ENCODE measurements at regions not wholly inside any gene's neighbourhood (a gene's known extent, or its start where the extent isn't known, plus 50 kb on each side); places are given as distances from the start of the nearest gene placed in this dataset.

DNA sequence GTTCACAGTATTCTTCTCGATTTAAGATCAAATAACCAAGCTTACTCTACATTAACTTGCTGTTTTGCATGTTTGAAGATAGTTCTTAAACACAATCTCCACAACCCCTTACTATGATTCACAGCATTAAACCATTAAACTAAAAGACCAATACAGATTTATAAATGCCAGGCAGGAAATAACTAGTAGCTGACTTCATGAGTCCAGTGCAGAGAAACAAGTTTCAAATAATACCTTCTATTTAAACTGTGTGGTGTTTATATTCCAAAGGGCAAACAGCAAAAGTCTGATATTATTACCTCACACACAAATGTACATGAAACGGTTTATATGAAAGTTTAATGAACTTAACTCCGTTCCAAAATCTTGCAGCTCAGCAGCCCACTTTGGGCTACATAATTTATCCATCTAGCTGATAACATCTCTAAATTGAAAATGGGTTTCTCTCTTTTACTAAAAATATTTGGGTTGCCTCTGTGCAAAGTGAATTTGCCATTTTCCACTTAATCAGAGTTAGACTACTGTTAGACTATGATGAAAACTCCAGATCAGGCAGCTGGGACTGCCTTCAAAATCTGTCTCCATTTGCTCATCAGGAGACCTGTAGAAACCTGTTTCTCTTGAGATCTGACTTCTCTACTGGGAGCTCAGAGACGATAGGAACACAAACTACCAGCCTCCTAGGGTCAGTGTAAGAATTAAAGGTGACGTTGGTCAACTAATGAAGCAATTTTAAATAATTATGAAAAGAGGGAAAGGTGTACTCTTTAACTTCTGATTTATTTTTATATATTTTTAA is 287.3 kb downstream of the FZD1 start:
- H3K4me1 ChIP-seq (ENCODE audit: insufficient read depth, low read length, poor library complexity, severe bottlenecking): no peaks in the 10 kb centered on the region
- H3K27me3 ChIP-seq (ENCODE audit: insufficient read depth, low read length, poor library complexity, severe bottlenecking): no peaks in the 10 kb centered on the region
- no peak overlapping the region for H3K9ac ChIP-seq (ENCODE audit: low read depth, low read length, poor library complexity, severe bottlenecking)
- H3K36me3 ChIP-seq (ENCODE audit: insufficient read depth, low read length): no peaks in the 10 kb centered on the region
- no peak overlapping the region for H2AFZ ChIP-seq (ENCODE audit: low read length)
- no peaks in the 10 kb centered on the region for H3K9me3 ChIP-seq (ENCODE audit: insufficient read depth, low read depth, low read length)
- no peaks in the 10 kb centered on the region for H3K9me2 ChIP-seq (replicated peaks; ENCODE audit: low read depth, low read length)
- TF ChIP-seq, protein P1, sequence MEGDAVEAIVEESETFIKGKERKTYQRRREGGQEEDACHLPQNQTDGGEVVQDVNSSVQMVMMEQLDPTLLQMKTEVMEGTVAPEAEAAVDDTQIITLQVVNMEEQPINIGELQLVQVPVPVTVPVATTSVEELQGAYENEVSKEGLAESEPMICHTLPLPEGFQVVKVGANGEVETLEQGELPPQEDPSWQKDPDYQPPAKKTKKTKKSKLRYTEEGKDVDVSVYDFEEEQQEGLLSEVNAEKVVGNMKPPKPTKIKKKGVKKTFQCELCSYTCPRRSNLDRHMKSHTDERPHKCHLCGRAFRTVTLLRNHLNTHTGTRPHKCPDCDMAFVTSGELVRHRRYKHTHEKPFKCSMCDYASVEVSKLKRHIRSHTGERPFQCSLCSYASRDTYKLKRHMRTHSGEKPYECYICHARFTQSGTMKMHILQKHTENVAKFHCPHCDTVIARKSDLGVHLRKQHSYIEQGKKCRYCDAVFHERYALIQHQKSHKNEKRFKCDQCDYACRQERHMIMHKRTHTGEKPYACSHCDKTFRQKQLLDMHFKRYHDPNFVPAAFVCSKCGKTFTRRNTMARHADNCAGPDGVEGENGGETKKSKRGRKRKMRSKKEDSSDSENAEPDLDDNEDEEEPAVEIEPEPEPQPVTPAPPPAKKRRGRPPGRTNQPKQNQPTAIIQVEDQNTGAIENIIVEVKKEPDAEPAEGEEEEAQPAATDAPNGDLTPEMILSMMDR (conservative IDR thresholded peaks at IDR 0.05; ENCODE audit: low read length): no peak
- TF ChIP-seq EZH2phosphoT487 (IDR thresholded peaks at IDR 0.05; ENCODE audit: borderline replicate concordance): no peak
- no peaks in the 10 kb centered on the region for H3K79me2 ChIP-seq (ENCODE audit: insufficient read depth, low read length)
- no peaks in the 10 kb centered on the region for H3F3A ChIP-seq (ENCODE audit: low read depth)
- H4K20me1 ChIP-seq (ENCODE audit: insufficient read depth, low read length, poor library complexity, severe bottlenecking): no peaks in the 10 kb centered on the region
- no peak overlapping the region for H3K4me3 ChIP-seq (ENCODE audit: low read length, poor library complexity, severe bottlenecking)
- no peak overlapping the region for H3K4me2 ChIP-seq (ENCODE audit: low read depth, low read length, poor library complexity, severe bottlenecking)

DNA sequence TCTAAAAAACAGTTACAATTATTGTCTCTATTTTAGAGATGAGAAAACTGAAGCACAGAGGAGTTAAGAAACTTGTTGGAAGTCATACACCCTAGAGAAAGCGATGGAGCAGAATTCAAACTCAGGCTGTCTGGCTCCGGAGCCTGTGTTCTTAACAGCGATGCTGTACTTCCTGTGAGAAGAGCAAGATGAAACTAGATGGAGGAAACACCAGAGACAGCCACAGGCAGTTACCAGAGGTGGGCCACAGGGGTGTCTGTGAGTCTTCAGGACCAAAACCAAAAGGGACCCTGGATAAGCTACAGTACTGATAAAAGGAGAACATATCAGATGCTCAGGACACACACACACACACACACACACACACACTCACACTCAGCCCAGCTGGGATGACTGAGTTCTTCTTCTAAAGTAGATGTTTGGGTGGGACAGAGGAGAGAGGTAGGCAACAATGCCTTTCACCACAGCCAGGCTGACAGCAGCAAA is 289.2 kb downstream of the FZD1 start:
- no peaks in the 10 kb centered on the region for H3K79me2 ChIP-seq (ENCODE audit: insufficient read depth, low read length)
- H3K36me3 ChIP-seq (ENCODE audit: insufficient read depth, low read length): no peaks in the 10 kb centered on the region
- H3K4me3 ChIP-seq (ENCODE audit: low read length, poor library complexity, severe bottlenecking): no peak overlapping the region
- H3K9ac ChIP-seq (ENCODE audit: low read depth, low read length, poor library complexity, severe bottlenecking): no peak overlapping the region
- no peaks in the 10 kb centered on the region for H3F3A ChIP-seq (ENCODE audit: low read depth)
- H4K20me1 ChIP-seq (ENCODE audit: insufficient read depth, low read length, poor library complexity, severe bottlenecking): no peaks in the 10 kb centered on the region
- no peaks in the 10 kb centered on the region for H3K9me3 ChIP-seq (ENCODE audit: insufficient read depth, low read depth, low read length)
- TF ChIP-seq EZH2phosphoT487 (IDR thresholded peaks at IDR 0.05; ENCODE audit: borderline replicate concordance): no peak
- no peaks in the 10 kb centered on the region for H3K9me2 ChIP-seq (replicated peaks; ENCODE audit: low read depth, low read length)
- no peak overlapping the region for H3K4me2 ChIP-seq (ENCODE audit: low read depth, low read length, poor library complexity, severe bottlenecking)
- no peak overlapping the region for H2AFZ ChIP-seq (ENCODE audit: low read length)
- no peaks in the 10 kb centered on the region for H3K27me3 ChIP-seq (ENCODE audit: insufficient read depth, low read length, poor library complexity, severe bottlenecking)
- no peaks in the 10 kb centered on the region for H3K4me1 ChIP-seq (ENCODE audit: insufficient read depth, low read length, poor library complexity, severe bottlenecking)

DNA sequence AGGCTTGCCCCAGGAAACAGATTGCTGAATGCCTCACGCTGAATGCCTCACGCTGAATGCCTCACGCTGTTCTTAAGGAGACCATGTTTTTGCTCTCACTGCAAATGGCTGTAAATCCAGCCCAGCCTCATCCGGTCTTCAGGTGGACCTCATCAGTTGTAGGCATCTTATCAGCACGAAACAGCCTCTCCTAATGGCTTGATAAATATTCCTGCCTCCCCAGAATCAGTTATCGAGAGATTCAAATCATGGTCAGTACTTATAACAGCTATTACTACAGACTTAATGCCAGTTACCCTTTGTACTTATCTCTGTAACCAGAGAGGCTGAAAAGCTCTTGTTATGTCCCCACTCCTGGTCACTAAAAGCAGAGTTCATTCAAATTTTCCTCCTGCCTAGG is 290.6 kb downstream of the FZD1 start:
- H3K9me3 ChIP-seq (ENCODE audit: insufficient read depth, low read depth, low read length): no peaks in the 10 kb centered on the region
- H3K9me2 ChIP-seq (replicated peaks; ENCODE audit: low read depth, low read length): no peaks in the 10 kb centered on the region
- no peaks in the 10 kb centered on the region for H3F3A ChIP-seq (ENCODE audit: low read depth)
- no peak for TF ChIP-seq EZH2phosphoT487 (IDR thresholded peaks at IDR 0.05; ENCODE audit: borderline replicate concordance)
- TF ChIP-seq, protein P1 (conservative IDR thresholded peaks at IDR 0.05; ENCODE audit: low read length): no peak
- H4K20me1 ChIP-seq (ENCODE audit: insufficient read depth, low read length, poor library complexity, severe bottlenecking): no peaks in the 10 kb centered on the region
- no peak overlapping the region for H3K4me2 ChIP-seq (ENCODE audit: low read depth, low read length, poor library complexity, severe bottlenecking)
- H3K36me3 ChIP-seq (ENCODE audit: insufficient read depth, low read length): no peaks in the 10 kb centered on the region
- no peaks in the 10 kb centered on the region for H3K79me2 ChIP-seq (ENCODE audit: insufficient read depth, low read length)
- H3K4me3 ChIP-seq (ENCODE audit: low read length, poor library complexity, severe bottlenecking): no peak overlapping the region
- no peaks in the 10 kb centered on the region for H3K4me1 ChIP-seq (ENCODE audit: insufficient read depth, low read length, poor library complexity, severe bottlenecking)
- no peak overlapping the region for H2AFZ ChIP-seq (ENCODE audit: low read length)
- H3K27me3 ChIP-seq (ENCODE audit: insufficient read depth, low read length, poor library complexity, severe bottlenecking): no peaks in the 10 kb centered on the region
- H3K9ac ChIP-seq (ENCODE audit: low read depth, low read length, poor library complexity, severe bottlenecking): no peak overlapping the region

DNA sequence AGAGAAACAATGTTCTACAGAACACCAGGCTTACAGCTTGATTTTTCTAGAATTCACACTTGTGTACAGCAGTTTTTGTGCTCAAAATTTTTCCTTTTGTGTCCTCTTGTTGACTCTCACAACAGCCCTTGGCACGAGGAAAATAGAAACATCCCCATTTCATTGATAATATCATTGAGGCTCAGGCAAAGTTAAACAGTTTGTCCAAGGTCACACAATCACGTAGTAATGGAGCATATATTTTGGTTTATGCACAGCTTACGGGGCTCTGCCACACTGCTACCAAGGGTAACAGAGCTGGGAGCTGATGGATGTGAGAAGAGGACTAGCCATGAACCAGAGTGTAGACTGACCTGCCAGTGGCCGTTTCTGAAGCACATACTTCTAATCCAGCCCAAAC is 292.0 kb downstream of the FZD1 start:
- no peaks in the 10 kb centered on the region for H3F3A ChIP-seq (ENCODE audit: low read depth)
- H4K20me1 ChIP-seq (ENCODE audit: insufficient read depth, low read length, poor library complexity, severe bottlenecking): no peaks in the 10 kb centered on the region
- H3K36me3 ChIP-seq (ENCODE audit: insufficient read depth, low read length): no peaks in the 10 kb centered on the region
- H3K4me2 ChIP-seq (ENCODE audit: low read depth, low read length, poor library complexity, severe bottlenecking): no peak overlapping the region
- no peaks in the 10 kb centered on the region for H3K79me2 ChIP-seq (ENCODE audit: insufficient read depth, low read length)
- H3K9me2 ChIP-seq (replicated peaks; ENCODE audit: low read depth, low read length): no peaks in the 10 kb centered on the region
- no peaks in the 10 kb centered on the region for H3K9me3 ChIP-seq (ENCODE audit: insufficient read depth, low read depth, low read length)
- no peak overlapping the region for H3K9ac ChIP-seq (ENCODE audit: low read depth, low read length, poor library complexity, severe bottlenecking)
- H2AFZ ChIP-seq (ENCODE audit: low read length): no peak overlapping the region
- no peaks in the 10 kb centered on the region for H3K27me3 ChIP-seq (ENCODE audit: insufficient read depth, low read length, poor library complexity, severe bottlenecking)
- TF ChIP-seq, protein P1 (conservative IDR thresholded peaks at IDR 0.05; ENCODE audit: low read length): no peak
- no peak for TF ChIP-seq EZH2phosphoT487 (IDR thresholded peaks at IDR 0.05; ENCODE audit: borderline replicate concordance)
- no peaks in the 10 kb centered on the region for H3K4me1 ChIP-seq (ENCODE audit: insufficient read depth, low read length, poor library complexity, severe bottlenecking)
- H3K4me3 ChIP-seq (ENCODE audit: low read length, poor library complexity, severe bottlenecking): no peak overlapping the region
